HEK293 (cell line): ENCODE measurements at regions not wholly inside any gene's neighbourhood (a gene's known extent, or its start where the extent isn't known, plus 50 kb on each side); places are given as distances from the start of the nearest gene placed in this dataset.

ENCODE experiments used
- CTCF ChIA-PET: fragments of 350-600 bp; formaldehyde crosslinking; extraction: SDS; loops from one replicate; lab custom pipeline; 2021; ENCODE audit warnings: antibody characterized with exemption; lab: Yijun Ruan, JAX
- POLR2A ChIA-PET: fragments of 300-600 bp; formaldehyde crosslinking; extraction: SDS; loops from one replicate; lab custom pipeline; 2020; ENCODE audit warnings: antibody characterized with exemption, inconsistent platforms; lab: Yijun Ruan, JAX
- H3K27ac ChIP-seq: fragments of 200-500 bp; sonication (Bioruptor generic); 2 replicates; pipeline ENCODE4 v1.5.1; 2014; ENCODE audit warnings: low read depth, low read length, control low read depth, inconsistent platforms; ENCODE audit errors: extremely low read depth
- H3K36me3 ChIP-seq, 2 experiments: fragments of 200-500 bp in 1 of 2; sonication (Bioruptor generic) in 1 of 2; 1 replicate in 1 of 2; 2 replicates in 1 of 2; pipeline ENCODE4 v1.5.1; 2014 to 2017; ENCODE audit warnings: inconsistent platforms in 2 of 2, low read length in 2 of 2; ENCODE audit not compliant: control insufficient read depth in 2 of 2, insufficient read depth in 1 of 2
- H3K4me1 ChIP-seq: fragments of 200-500 bp; sonication (Bioruptor generic); 2 replicates; pipeline ENCODE4 v1.5.1; 2014; ENCODE audit warnings: mild to moderate bottlenecking, low read length, inconsistent platforms; ENCODE audit not compliant: control insufficient read depth, insufficient read depth
- H3K4me3 ChIP-seq: 2 replicates; pipeline ENCODE4 v1.5.1; 2011; ENCODE audit warnings: low read depth, mild to moderate bottlenecking, control low read depth, low read length, moderate library complexity
- H3K9me3 ChIP-seq: fragments of 200-500 bp; sonication (Bioruptor generic); 2 replicates; pipeline ENCODE4 v1.5.1; 2014; ENCODE audit warnings: low read depth, low read length, inconsistent platforms; ENCODE audit not compliant: control insufficient read depth, insufficient read depth
- BCL6B ChIP-seq: fragments of 450-650 bp; formaldehyde crosslinking; IDR thresholded peaks from 2 replicates; pipeline ENCODE4 v1.5.1; 2017; ENCODE audit warnings: missing biosample characterization, missing genetic modification characterization
- GLI4 ChIP-seq: fragments of 450-650 bp; formaldehyde crosslinking; IDR thresholded peaks from 2 replicates; pipeline ENCODE4 v1.5.1; 2016; ENCODE audit warnings: missing biosample characterization, missing genetic modification characterization
- HIC1 ChIP-seq: fragments of 450-650 bp; formaldehyde crosslinking; IDR thresholded peaks from 2 replicates; pipeline ENCODE4 v1.5.1; 2016; ENCODE audit warnings: missing biosample characterization, missing genetic modification characterization
- PRDM1 ChIP-seq: fragments of 450-650 bp; formaldehyde crosslinking; IDR thresholded peaks from 2 replicates; pipeline ENCODE4; 2016; ENCODE audit warnings: missing biosample characterization, missing genetic modification characterization
- PRDM10 ChIP-seq: fragments of 450-650 bp; formaldehyde crosslinking; IDR thresholded peaks from 2 replicates; pipeline ENCODE4 v1.5.1; 2016; ENCODE audit warnings: missing biosample characterization, missing genetic modification characterization
- TRIM28 ChIP-seq: IDR thresholded peaks from 2 replicates; pipeline ENCODE4 v1.6.1; 2011; ENCODE audit warnings: low read length, control low read depth, borderline replicate concordance
- YY1 ChIP-seq: fragments of 450-650 bp; formaldehyde crosslinking; IDR thresholded peaks from 2 replicates; pipeline ENCODE4 v1.5.1; 2018; ENCODE audit warnings: missing biosample characterization, missing genetic modification characterization
- YY2 ChIP-seq: fragments of 450-650 bp; formaldehyde crosslinking; IDR thresholded peaks from 2 replicates; pipeline ENCODE4 v1.5.1; 2016; ENCODE audit warnings: missing biosample characterization, missing genetic modification characterization
- ZBTB7A ChIP-seq: fragments of 450-650 bp; formaldehyde crosslinking; IDR thresholded peaks from 2 replicates; pipeline ENCODE4 v1.5.1; 2016; ENCODE audit warnings: low read depth, missing biosample characterization, missing genetic modification characterization
- ZBTB8A ChIP-seq: fragments of 450-650 bp; formaldehyde crosslinking; IDR thresholded peaks from 2 replicates; pipeline ENCODE4 v1.5.1; 2016; ENCODE audit warnings: missing biosample characterization, missing genetic modification characterization
- ZNF140 ChIP-seq: fragments of 450-650 bp; formaldehyde crosslinking; IDR thresholded peaks from 2 replicates; pipeline ENCODE4 v1.5.1; 2016; ENCODE audit warnings: missing biosample characterization, missing genetic modification characterization
- ZNF280C ChIP-seq: fragments of 450-650 bp; formaldehyde crosslinking; IDR thresholded peaks from 2 replicates; pipeline ENCODE4 v1.5.1; 2016; ENCODE audit warnings: missing biosample characterization, missing genetic modification characterization
- ZNF302 ChIP-seq: fragments of 450-650 bp; formaldehyde crosslinking; IDR thresholded peaks from 2 replicates; pipeline ENCODE4 v1.5.1; 2016; ENCODE audit warnings: missing biosample characterization, missing genetic modification characterization, low read depth
- ZNF416 ChIP-seq: fragments of 450-650 bp; formaldehyde crosslinking; IDR thresholded peaks from 2 replicates; pipeline ENCODE4 v1.5.1; 2016; ENCODE audit warnings: missing biosample characterization, missing genetic modification characterization
- ZNF423 ChIP-seq: fragments of 450-650 bp; formaldehyde crosslinking; IDR thresholded peaks from 2 replicates; pipeline ENCODE4 v1.5.1; 2016; ENCODE audit warnings: missing biosample characterization, missing genetic modification characterization
- ZNF426 ChIP-seq: fragments of 450-650 bp; formaldehyde crosslinking; IDR thresholded peaks from 2 replicates; pipeline ENCODE4 v1.5.1; 2017; ENCODE audit warnings: missing biosample characterization, missing genetic modification characterization, mild to moderate bottlenecking, inconsistent platforms, moderate library complexity
- ZNF624 ChIP-seq: fragments of 450-650 bp; formaldehyde crosslinking; IDR thresholded peaks from 2 replicates; pipeline ENCODE4 v1.5.1; 2017; ENCODE audit warnings: missing biosample characterization, missing genetic modification characterization
- ZNF747 ChIP-seq: fragments of 450-650 bp; formaldehyde crosslinking; IDR thresholded peaks from 2 replicates; pipeline ENCODE4 v1.5.1; 2016; ENCODE audit warnings: missing biosample characterization, missing genetic modification characterization
- ZNF837 ChIP-seq: fragments of 450-650 bp; formaldehyde crosslinking; IDR thresholded peaks from 2 replicates; pipeline ENCODE4 v1.5.1; 2016; ENCODE audit warnings: missing biosample characterization, missing genetic modification characterization

- H3K36me3 ChIP-seq: no peaks in the 10 kb centered on the region
- H3K4me1 ChIP-seq: no peaks in the 10 kb centered on the region
- POLR2A ChIA-PET: no interaction called here
- TF ChIP-seq PRDM10 (no peak), ZNF280C (tag by site-specific recombination) (no peak), YY1 (tag by site-specific recombination) (no peak), ZNF302 (no peak), ZNF426 (tag by site-specific recombination) (no peak), BCL6B (tag by site-specific recombination) (no peak), ZBTB7A (tag by site-specific recombination) (no peak), YY2 (no peak), TRIM28 (no peak), ZNF416 (tag by site-specific recombination) (no peak), ZNF423 (no peak), PRDM1 (no peak), ZNF140 (tag by site-specific recombination) (no peak), HIC1 (tag by site-specific recombination) (no peak), ZNF837 (tag by site-specific recombination) (no peak), ZNF624 (tag by site-specific recombination) (no peak), GLI4 (tag by site-specific recombination) (no peak), ZNF747 (tag by site-specific recombination) (no peak), ZBTB8A (tag by site-specific recombination) (no peak)
- no peak overlapping the region for H3K27ac ChIP-seq
- CTCF ChIA-PET: no interaction called here
- no peak overlapping the region for H3K4me3 ChIP-seq
- H3K9me3 ChIP-seq: no peaks in the 10 kb centered on the region
Observed at GRCh38 chr1:195903203-195903602, 705.0 kb downstream of the KCNT2 start.
